ENCODE measurements at regions not wholly inside any gene's neighbourhood (a gene's known extent, or its start where the extent isn't known, plus 50 kb on each side); places are given as distances from the start of the nearest gene placed in this dataset.
"Not testable (repeated sequence)": the region's sequence is repeated elsewhere in the genome, so short reads cannot be mapped to it uniquely, and the experiment has no call there.

GRCh38 chr17:22210212-22210611, 517.9 kb downstream of the KCNJ18 start:
- BruUV-seq (replicated peaks); POLR2A ChIA-PET; dilution Hi-C loops (cut with MboI; ENCODE audit: extremely low pct_ligation_motif_present, low sequenced_read_pairs): not testable (repeated sequence)

DNA sequence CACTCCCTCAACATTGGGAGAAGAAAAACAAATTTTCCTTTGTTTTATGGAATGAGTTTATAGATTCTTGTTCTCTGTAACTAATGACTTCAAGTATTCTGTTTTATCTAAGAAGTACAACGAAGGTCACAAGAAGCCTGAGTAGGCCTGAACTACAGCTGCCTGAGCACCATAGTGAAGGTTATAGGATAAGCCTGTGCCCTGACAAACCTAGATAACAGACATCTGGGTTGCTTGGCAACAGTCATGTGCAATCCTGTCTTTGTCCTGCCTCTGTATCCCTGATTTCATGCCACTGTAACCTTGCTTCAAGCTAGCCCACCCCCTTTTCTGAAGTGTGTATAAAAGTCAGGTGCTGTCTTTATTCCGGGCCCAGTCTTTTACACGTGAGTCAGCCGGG, 520.8 kb downstream of the KCNJ18 start:
- CTCF ChIA-PET; dilution Hi-C loops (cut with MboI; ENCODE audit: extremely low pct_ligation_motif_present, low sequenced_read_pairs): not testable (repeated sequence)

More at GRCh38 chr17:22210212-22210611, 517.9 kb downstream of the KCNJ18 start:
- H3K9me3 ChIP-seq (replicated peaks; ENCODE audit: control insufficient read depth, insufficient read depth, low read length); H3K4me2 ChIP-seq (ENCODE audit: insufficient read depth, low read length); H3K27me3 ChIP-seq (ENCODE audit: control insufficient read depth in 2 of 2, insufficient read depth in 2 of 2, low read length in 2 of 2); H3K9me1 ChIP-seq (replicated peaks; ENCODE audit: control insufficient read depth, extremely low read depth, insufficient read depth, low read length); H3K79me2 ChIP-seq (ENCODE audit: control insufficient read depth, insufficient read depth, low read length); H4K20me1 ChIP-seq (replicated peaks; ENCODE audit: control insufficient read depth, extremely low read depth, insufficient read depth, low read length); H2AFZ ChIP-seq (ENCODE audit: low read depth, low read length); H3K4me1 ChIP-seq (ENCODE audit: control insufficient read depth, extremely low read depth, insufficient read depth, low read length); FAIRE-seq; H3K9ac ChIP-seq (replicated peaks; ENCODE audit: extremely low read depth, insufficient read depth, low read length); H3K27ac ChIP-seq (ENCODE audit: insufficient read depth, low read depth, low read length); H3K4me3 ChIP-seq (replicated peaks in 1 of 3; ENCODE audit: insufficient read depth in 1 of 3, low read depth in 1 of 3, low read length in 3 of 3); DNase-seq (ENCODE audit: low read depth, low spot score); H3K36me3 ChIP-seq (ENCODE audit: control insufficient read depth in 2 of 2, extremely low read depth in 1 of 2, insufficient read depth in 2 of 2, low read length in 2 of 2); intact Hi-C loops (cut with micrococcal nuclease): not testable (repeated sequence)
- CTCF ChIA-PET = interaction anchor here (0.7 kb wide), 1 partner anchor 47 kb away, joined by 3 read pairs; no protein-coding TSS in a partner anchor

GRCh38 chr17:22217135-22217534, 524.8 kb downstream of the KCNJ18 start:
- BruUV-seq (replicated peaks) = no TSS peak
- DNase-seq (ENCODE audit: low read depth, low spot score) (no peak), FAIRE-seq (no peak)

More for the DNA sequence above, 520.8 kb downstream of the KCNJ18 start:
- H3K4me3 ChIP-seq (replicated peaks in 1 of 3; ENCODE audit: insufficient read depth in 1 of 3, low read depth in 1 of 3, low read length in 3 of 3); FAIRE-seq; H3K27ac ChIP-seq (ENCODE audit: insufficient read depth, low read depth, low read length); H3K4me2 ChIP-seq (ENCODE audit: insufficient read depth, low read length); H3K9me1 ChIP-seq (replicated peaks; ENCODE audit: control insufficient read depth, extremely low read depth, insufficient read depth, low read length); intact Hi-C loops (cut with micrococcal nuclease); H2AFZ ChIP-seq (ENCODE audit: low read depth, low read length); BruUV-seq (replicated peaks); H3K36me3 ChIP-seq (ENCODE audit: control insufficient read depth in 2 of 2, extremely low read depth in 1 of 2, insufficient read depth in 2 of 2, low read length in 2 of 2); POLR2A ChIA-PET; H3K9ac ChIP-seq (replicated peaks; ENCODE audit: extremely low read depth, insufficient read depth, low read length); H3K9me3 ChIP-seq (replicated peaks; ENCODE audit: control insufficient read depth, insufficient read depth, low read length); H3K79me2 ChIP-seq (ENCODE audit: control insufficient read depth, insufficient read depth, low read length); H3K4me1 ChIP-seq (ENCODE audit: control insufficient read depth, extremely low read depth, insufficient read depth, low read length); H4K20me1 ChIP-seq (replicated peaks; ENCODE audit: control insufficient read depth, extremely low read depth, insufficient read depth, low read length); H3K27me3 ChIP-seq (ENCODE audit: control insufficient read depth in 2 of 2, insufficient read depth in 2 of 2, low read length in 2 of 2); DNase-seq (ENCODE audit: low read depth, low spot score): not testable (repeated sequence)

More at GRCh38 chr17:22217135-22217534, 524.8 kb downstream of the KCNJ18 start:
- Histone ChIP-seq H3K4me2 (ENCODE audit: insufficient read depth, low read length) (no peak overlapping the region), H3K79me2 (ENCODE audit: control insufficient read depth, insufficient read depth, low read length) (no peaks in the 10 kb centered on the region), H4K20me1 (replicated peaks; ENCODE audit: control insufficient read depth, extremely low read depth, insufficient read depth, low read length) (no peaks in the 10 kb centered on the region), H2AFZ (ENCODE audit: low read depth, low read length) (no peak overlapping the region), H3K27me3 (ENCODE audit: control insufficient read depth in 2 of 2, insufficient read depth in 2 of 2, low read length in 2 of 2) (no peaks in the 10 kb centered on the region), H3K4me3 (replicated peaks in 1 of 3; ENCODE audit: insufficient read depth in 1 of 3, low read depth in 1 of 3, low read length in 3 of 3) (no peak overlapping the region), H3K4me1 (ENCODE audit: control insufficient read depth, extremely low read depth, insufficient read depth, low read length) (no peaks in the 10 kb centered on the region), H3K36me3 (ENCODE audit: control insufficient read depth in 2 of 2, extremely low read depth in 1 of 2, insufficient read depth in 2 of 2, low read length in 2 of 2) (no peaks in the 10 kb centered on the region), H3K9ac (replicated peaks; ENCODE audit: extremely low read depth, insufficient read depth, low read length) (no peak overlapping the region), H3K27ac (ENCODE audit: insufficient read depth, low read depth, low read length) (no peak overlapping the region), H3K9me3 (replicated peaks; ENCODE audit: control insufficient read depth, insufficient read depth, low read length) (no peaks in the 10 kb centered on the region), H3K9me1 (replicated peaks; ENCODE audit: control insufficient read depth, extremely low read depth, insufficient read depth, low read length) (no peaks in the 10 kb centered on the region)
- POLR2A ChIA-PET = no interaction called here
- dilution Hi-C loops (cut with MboI; ENCODE audit: extremely low pct_ligation_motif_present, low sequenced_read_pairs) (no loop called here), intact Hi-C loops (cut with micrococcal nuclease) (no loop called here)
- TF ChIP-seq POLR2A (IDR thresholded peaks at IDR 0.05; ENCODE audit: low read depth, low read length) = no peak
- TF ChIP-seq MYC (IDR thresholded peaks at IDR 0.05; ENCODE audit: low read depth, low read length) = no peak
- CTCF ChIA-PET = no interaction called here
